PC-9 (cell line): ENCODE measurements at regions not wholly inside any gene's neighbourhood (a gene's known extent, or its start where the extent isn't known, plus 50 kb on each side); places are given as distances from the start of the nearest gene placed in this dataset.

Source experiments
- CTCF ChIP-seq: fragments of 200-600 bp; sonication (generic); conservative IDR thresholded peaks from 2 replicates; pipeline ENCODE4 v1.6.1; 2017; ENCODE audit warnings: mixed run types, antibody characterized with exemption, mild to moderate bottlenecking, moderate library complexity
- EZH2 ChIP-seq: fragments of 200-600 bp; sonication (generic); IDR thresholded peaks from 2 replicates; pipeline ENCODE4 v1.8.0; 2017; ENCODE audit warnings: antibody characterized with exemption, low read depth

- TF ChIP-seq CTCF (no peak), EZH2 (no peak)
Observed at GRCh38 chr1:17887661-17888371, 132.7 kb downstream of the ACTL8 start.
